Adipose tissue (tissue), 3 donors: ENCODE measurements at regions not wholly inside any gene's neighbourhood (a gene's known extent, or its start where the extent isn't known, plus 50 kb on each side); places are given as distances from the start of the nearest gene placed in this dataset.
"Not testable (repeated sequence)": the region's sequence is repeated elsewhere in the genome, so short reads cannot be mapped to it uniquely, and the experiment has no call there.

Experiments used
- H3K27ac ChIP-seq: one replicate; pipeline ENCODE4 v1.5.1; 2013; ENCODE audit warnings: low read depth, low read length
- WGBS, 3 donors: extraction: QIAGEN DNeasy Blood & Tissue Kit; methylation state at CpG; one replicate each; pipeline ENCODE4 v1.1.7; 2013; 5-methylcytosine and 5-hydroxymethylcytosine counted together
- donor health status: healthy with polysubstance abuse.
- donor health status: Bipolar disorder and iron deficiency.
- donor health status: healthy.

DNA sequence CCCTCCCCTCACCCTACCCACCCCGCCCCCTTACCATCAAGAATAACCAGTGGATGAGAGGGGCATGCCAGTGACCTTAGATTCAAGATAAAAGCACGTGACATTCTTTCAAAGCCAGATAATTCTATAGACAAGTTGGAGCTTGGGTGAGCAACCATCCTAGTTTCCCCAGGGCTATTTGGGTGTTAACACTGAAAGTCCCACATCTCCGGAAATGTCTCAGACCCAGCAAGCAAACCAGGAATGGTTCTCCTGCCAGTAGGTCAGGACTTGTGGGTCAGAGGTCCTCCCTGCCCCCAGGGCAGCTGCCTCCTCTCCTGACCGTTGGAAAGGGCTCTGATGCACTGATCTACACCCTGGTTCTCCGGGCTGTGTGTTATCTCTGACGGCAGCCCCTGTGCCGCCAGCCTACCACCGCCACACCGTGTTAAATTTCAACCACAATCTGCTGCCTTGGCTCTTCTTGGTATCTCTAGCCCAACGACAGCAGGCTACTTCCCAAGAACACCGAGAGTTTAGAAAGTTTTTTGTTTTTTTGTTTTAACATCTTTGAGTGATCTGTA lies 287.0 kb downstream of the BCL2L11 start:
- 43 to 69% (median 60%) methylated on average over 1 of the region's 11 CpGs for WGBS, 3 donors
- H3K27ac ChIP-seq: not testable (repeated sequence)

DNA sequence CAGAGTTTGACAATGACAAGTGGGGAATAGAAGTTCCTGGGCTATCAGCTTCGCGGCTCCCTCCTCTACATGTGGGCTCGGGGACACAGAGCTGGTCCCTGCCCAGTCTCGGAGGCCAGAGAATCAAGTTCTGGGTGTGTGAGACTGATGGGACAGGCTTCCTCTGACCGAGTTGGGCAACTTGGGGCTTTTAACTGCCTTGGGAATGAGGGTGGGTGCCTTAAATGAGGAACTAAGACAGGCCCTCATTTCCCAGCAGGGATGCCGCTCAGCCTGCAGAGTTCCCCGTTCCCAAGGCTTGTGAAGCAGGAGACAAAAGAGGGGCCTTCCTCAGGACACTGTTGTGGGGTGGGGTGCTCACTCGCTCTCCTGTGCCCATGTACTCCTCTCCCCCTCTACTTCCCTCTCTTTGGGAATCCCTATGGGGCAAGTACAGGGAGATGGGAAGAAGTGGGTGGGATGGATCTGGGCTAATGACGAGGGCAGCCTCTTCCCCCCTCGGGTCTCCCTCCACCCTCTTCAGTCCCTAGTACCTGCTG lies 290.2 kb downstream of the BCL2L11 start:
- 23 to 90% (median 60%) methylated on average over 1 to 3 of the region's 10 CpGs for WGBS, 3 donors
- H3K27ac ChIP-seq: not testable (repeated sequence)

DNA sequence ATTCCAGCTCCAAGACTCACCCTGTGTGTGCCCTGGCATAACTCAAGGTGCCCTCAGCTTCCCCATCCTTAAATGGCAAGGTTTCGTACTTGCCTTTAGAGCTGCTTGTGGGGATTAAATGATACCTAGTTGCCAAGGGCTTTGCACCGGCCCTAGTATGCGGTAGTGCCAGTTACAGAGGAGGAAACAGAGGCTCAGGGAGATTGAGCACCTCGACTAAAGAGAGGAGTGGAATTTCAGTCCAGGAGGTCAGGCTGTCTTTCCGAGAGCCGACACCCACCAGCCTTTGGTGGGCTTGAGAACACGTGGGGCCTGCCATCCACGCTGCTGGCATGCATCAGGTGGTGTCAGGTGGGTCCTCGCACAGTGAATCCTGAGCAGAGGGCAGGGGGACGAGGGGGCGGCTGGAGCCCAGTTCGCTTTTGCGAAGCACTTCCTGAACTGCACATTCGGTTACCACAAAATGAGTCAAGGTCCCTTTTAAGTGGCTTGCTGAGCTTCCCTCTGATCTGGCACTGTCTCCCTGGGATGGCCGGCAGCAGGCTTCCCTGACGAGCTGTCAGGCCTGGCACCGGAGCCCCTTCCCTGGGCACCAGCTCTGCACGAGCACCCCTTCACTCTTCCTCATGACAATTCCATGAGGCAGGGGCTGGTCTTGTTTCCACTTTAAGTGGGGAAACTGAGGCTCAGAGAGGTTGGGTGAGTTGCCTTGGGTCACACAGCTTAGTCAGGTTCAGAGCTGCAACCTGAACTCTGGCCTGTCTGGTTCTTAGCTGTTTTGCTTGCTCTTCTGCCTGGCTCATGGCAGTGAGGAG lies 291.4 kb downstream of the BCL2L11 start:
- H3K27ac ChIP-seq: not testable (repeated sequence)
- WGBS, 3 donors: 65 to 93% (median 79%) methylated on average over 6 to 12 of the region's 18 CpGs

DNA sequence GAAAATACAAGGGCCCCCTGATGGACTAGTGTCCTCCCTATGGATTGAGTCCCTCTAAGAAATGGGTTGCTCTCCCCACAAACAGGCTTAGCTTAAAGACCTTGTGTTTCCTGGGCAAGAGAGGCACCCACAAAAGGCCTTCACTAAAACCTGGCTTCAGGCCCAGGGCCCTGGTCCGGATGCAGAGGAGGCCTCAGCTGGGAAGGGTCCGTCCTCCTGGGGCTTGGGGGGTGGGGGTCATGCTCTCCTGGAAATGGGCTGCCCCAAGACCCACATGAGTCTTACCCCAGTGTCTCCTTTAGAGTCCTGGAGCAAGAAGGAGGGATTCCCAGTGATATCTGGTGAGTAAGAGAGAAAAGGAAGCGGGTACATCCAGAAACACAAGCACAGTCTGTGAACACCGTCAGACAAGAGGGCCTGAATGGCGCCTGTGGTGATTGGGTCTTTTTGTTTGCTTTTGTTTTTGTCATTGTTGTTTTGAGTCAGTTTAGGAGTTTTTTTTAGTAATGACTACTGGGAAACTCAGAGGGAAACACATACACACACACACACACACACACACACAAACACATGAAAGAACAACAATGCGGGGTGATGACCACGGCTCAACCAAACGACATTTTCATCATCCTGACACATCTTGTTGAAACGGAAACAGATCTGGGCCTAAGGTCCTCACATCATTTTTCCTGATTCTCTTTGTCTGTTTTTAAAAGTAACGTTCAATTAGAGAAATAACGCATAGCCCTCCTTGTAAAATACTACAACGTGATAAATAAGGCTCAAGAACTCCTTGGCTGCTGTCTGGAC lies 292.3 kb downstream of the BCL2L11 start:
- 56 to 87% (median 61%) methylated on average over 12 of the region's 12 CpGs for WGBS, 3 donors
- H3K27ac ChIP-seq: not testable (repeated sequence)

DNA sequence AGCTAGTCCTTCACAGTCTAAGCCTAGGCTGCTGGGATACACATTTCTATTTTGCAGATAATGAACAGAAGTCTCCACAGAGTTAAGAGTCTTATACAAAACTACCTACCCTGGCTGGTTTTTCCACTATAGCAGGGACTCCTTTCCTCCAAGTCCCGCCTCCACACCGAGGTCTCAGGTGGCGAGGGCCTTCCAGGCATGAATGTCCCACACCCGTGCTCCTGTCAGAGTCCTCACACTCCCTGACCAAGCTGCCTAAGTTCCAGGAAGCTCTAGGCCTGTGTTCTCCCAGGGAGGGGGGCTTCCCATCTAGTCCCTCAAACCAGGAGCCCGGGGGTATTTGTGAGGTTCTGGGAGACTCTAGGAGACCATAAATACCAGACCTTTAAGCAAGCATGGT lies 293.2 kb downstream of the BCL2L11 start:
- 56 to 83% (median 77%) methylated on average over 5 of the region's 5 CpGs for WGBS, 3 donors

DNA sequence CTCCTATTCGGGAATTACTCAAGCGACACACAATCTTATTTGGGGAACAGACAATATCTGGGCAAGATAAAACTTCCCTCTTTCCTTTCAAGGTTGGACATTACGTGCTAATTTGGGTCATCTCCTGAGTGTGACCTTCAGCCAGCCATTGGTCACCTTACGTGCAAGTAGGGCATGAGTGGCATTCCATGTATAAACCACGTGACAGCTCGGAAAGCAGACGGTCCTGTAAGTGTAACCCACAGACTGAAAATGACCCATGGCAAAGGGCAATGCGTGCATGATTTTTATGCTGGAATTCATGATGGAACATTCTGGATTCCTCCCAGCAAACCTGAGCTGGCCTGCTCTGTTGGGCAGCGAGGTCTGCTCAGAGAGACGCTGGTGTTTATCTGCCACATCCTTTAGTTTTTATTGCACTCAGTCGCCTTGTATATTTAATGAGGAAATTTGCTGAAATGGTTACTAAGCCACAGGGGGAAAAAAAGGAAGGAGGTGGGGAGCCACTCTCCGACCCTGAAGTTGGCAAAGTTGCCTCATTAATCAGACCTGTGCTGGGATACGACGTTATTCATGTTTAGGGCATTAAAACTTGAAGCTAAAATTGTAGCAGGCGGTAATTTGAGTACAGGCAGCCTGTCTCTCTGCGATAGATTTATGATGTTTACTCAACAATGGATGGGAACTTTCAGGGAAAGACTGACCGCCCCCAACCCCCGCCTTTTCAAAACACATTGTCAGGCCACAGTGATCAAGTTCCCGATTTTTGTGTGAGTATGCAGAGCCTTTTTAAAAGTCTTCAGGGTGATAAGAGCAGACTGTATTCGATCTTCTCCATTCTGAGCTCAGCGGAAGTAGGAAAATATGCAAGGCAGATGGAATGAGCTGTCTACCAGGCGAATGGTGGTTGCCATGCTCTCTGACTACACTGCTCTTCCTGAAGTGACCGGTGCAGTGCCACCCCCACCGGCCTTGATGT lies 295.3 kb downstream of the BCL2L11 start:
- H3K27ac ChIP-seq: not testable (repeated sequence)
- WGBS, 3 donors: 47 to 52% (median 50%) methylated on average over 11 to 14 of the region's 24 CpGs

More for the DNA sequence above, 293.2 kb downstream of the BCL2L11 start:
- H3K27ac ChIP-seq: not testable (repeated sequence)

DNA sequence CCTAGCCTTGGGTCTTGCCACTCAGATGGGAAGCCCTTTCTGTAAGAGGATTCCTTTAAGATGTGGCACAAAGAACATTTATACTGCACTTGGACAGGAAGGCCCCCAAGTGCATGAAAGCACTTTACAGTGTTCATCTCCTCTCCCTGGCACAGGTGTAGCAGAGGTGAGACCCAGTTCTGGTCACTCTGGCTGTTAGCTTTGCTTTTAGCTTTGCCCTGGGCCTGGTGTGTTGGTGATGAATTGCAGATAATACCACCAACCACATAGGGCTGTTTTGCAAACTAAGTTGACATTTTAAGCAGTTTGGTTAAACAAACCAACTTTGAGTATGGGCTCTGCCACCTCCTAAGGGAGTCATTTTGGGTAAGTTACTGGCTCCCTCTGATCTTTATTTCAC lies 296.3 kb downstream of the BCL2L11 start:
- H3K27ac ChIP-seq: not testable (repeated sequence)

DNA sequence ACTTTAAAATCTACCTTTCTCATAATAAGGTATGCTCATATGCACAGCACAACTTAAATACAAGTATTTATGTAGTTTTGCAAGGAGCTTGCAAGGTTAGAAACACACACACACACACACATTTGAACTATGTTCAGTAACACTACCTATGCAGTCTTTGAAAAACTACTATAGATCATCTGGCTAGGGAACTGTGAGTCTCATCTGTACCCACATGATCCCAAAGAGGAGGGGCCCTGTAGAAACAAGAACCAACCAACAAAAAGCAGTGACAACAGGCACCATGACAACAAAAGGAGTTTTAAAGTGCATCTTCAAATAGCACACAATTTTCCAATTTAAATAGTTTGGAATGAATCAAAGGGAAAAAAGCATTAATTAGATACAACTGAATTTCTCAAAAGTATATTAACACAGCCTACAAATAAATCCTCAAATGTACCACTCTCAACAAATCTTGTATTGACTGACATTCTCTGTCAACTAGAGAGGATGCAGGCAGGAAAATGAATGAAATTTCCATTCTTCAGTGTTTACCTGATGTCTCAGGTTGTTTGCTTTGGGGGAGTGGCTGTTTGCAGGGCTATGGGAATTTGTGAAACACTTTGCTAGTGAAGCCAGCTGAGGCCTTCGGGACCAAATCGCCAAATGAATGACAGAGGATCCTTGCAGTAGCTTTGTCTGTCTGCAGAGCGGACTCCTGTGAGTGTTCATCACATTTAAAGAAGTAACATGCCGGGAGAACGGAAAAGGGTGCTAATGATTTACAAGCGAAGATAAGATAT lies 297.6 kb downstream of the BCL2L11 start:
- H3K27ac ChIP-seq: not testable (repeated sequence)
- WGBS, 3 donors: 15 to 81% (median 67%) methylated on average over 2 to 3 of the region's 6 CpGs

DNA sequence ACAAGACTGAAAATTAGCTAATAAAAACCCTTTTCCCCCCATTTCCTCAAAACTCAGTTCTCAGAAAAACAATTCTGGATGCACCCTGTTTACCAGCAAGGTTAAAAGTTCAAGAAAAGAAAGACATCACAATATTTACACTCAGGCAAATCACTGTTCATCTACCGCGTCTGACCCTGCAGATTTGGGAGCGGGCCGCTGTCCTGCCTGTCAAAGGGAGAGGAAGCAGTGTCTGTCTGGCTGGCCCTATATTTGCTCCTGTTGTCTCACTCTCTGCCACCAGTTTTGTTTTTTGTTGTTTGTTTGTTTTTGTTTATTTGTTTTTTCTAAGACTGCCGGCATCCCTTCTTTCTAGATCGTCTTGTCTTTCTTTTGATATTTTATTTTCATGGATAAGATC lies 299.4 kb downstream of the BCL2L11 start:
- 73 to 94% (median 87%) methylated on average over 4 of the region's 6 CpGs for WGBS, 3 donors
- H3K27ac ChIP-seq: not testable (repeated sequence)

DNA sequence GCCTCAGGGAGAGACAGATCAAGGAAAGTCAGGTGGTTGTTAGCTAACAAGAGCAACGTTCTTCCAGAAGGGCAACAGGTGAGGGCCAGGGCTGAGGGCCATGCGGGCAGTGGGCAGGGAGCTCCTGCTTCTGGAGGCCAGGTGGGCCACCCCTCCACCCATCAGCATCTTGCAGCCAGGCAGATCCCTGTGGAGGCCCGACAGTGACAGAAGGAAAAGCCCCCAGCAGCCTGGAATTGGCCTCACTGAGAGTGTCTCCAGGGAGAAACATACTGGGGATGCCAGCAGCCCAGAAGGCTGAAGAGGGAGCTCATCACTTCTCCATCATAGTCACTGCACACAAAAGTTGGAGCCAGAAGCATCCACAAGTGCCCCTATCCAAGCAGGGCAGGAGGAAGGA lies 300.1 kb downstream of the BCL2L11 start:
- 80 to 91% (median 85%) methylated on average over 2 to 3 of the region's 3 CpGs for WGBS, 3 donors
- H3K27ac ChIP-seq: not testable (repeated sequence)

DNA sequence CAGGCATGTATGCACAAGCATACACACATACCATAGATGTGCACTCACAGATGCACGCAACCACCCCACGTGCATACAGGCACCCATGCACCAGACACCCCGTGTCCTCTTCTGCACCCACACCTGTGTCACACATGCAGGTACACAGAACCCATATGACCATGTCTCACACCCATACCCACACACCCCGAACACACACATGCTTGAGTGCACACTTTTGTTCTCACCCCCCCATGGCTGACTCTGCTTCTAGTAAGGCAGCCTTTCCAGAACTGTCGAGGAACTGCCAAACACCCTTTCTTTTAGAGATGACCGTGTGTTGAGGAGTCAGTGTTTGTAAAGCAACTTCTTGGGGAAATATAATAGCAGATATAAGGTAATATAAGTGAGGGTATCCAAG lies 301.2 kb downstream of the BCL2L11 start:
- H3K27ac ChIP-seq: not testable (repeated sequence)
- 95 to 99% (median 96%) methylated on average over 3 to 4 of the region's 6 CpGs for WGBS, 3 donors

DNA sequence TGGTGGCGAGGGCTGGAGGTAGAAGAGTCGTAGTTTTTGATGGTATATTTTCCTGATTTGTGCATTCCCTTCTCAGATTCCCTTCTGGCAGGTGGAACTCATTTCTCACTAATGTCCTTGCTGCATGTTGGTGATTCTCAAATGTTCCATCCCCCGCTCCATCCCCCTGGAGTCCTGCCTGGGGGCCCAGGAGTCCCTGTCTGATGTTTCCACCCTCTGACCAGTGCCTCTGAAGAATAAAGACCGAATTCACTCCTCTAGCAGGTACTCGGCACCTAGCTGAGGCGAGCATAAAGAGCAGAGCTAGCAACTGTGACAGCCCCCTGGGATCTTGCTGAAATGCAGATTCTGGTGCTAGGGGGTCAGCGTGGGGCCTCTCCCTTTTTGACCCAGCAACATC lies 301.8 kb downstream of the BCL2L11 start:
- H3K27ac ChIP-seq: not testable (repeated sequence)
- 90 to 98% (median 94%) methylated on average over 7 of the region's 7 CpGs for WGBS, 3 donors

DNA sequence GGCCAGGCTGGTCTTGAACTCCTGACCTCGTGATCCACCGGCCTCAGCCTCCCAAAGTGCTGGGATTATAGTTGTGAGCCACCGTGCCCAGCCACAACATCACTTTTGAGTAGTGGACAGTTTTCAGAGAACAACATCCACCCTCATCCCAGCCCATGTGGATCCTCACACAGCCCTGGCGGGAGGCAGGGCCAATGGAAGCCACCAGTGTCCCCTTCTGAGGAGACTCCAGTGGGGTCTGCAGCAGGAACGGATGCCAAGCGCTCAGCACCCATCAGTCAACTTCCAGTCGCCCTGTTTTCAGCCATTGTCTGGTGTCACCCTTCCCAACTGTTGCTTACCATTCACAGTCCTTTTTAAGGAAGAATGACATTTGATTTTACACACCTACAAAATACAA lies 302.5 kb downstream of the BCL2L11 start:
- H3K27ac ChIP-seq: not testable (repeated sequence)
- WGBS, 3 donors: 89 to 96% (median 92%) methylated on average over 7 of the region's 7 CpGs

DNA sequence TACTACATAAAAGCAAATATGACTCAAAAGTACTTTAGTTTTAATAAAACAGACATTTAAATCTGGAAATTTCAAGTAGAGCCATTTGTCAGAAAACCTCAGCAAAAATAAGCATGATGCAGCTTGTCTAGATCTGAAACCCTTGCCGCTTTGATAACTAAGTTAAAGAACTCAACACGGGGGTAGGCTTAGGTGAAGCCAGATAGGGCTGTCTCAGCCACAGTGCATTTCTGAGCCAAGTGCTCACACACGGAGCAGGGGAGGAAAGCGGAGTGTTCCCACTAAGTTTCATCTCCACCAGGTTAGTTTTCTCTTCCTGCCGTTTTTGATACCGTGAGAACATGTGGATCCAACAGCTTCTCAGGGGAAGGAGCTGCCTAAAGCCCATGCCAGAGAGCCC lies 303.5 kb downstream of the BCL2L11 start:
- 81 to 100% (median 90%) methylated on average over 2 to 3 of the region's 6 CpGs for WGBS, 3 donors
- not testable (repeated sequence) for H3K27ac ChIP-seq

DNA sequence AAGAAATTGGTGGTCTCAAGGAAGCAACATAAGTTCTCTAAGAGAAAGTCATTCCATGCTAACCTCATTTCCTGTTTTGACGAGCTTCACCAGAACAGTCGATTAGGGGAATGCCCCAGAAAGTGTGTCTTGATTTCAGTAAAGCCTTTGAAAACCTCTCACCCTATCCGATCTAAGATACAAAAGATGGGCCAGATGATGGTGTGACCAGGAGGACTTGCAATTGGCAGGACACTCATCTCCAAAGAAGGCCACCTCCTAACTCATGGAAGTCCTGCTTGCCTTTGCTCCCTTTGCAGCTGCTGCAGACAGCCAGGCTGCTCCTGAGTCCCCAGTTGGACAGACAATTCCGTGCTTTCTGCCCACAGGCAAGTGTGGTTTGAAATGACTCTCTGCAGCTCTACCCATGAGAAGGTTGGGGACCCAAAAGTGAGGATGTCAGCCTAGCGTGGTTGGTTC lies 304.2 kb downstream of the BCL2L11 start:
- 55 to 80% (median 64%) methylated on average over 3 of the region's 5 CpGs for WGBS, 3 donors
- not testable (repeated sequence) for H3K27ac ChIP-seq

DNA sequence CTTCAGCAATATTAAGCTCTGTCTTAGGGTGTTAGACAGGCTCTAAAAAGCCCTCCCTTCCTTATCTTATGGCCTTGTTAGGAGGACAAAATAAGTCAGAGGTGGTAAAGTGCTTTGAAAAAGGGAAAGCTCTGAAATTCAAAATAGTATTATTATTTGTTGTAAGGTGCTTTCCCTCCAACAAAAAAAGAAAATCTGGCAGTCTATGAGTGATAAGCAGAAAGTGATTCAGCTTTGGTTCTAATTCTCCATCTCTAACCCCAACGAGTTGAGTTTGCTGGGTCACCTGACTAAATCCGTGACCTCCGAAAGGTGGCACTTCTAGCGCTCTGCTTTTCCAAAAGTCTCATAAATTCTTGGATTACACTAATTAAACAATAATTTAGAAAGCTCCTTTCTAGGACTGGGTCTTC lies 305.1 kb downstream of the BCL2L11 start:
- WGBS, 3 donors: 87 to 96% (median 95%) methylated on average over 4 of the region's 4 CpGs
- H3K27ac ChIP-seq: not testable (repeated sequence)

DNA sequence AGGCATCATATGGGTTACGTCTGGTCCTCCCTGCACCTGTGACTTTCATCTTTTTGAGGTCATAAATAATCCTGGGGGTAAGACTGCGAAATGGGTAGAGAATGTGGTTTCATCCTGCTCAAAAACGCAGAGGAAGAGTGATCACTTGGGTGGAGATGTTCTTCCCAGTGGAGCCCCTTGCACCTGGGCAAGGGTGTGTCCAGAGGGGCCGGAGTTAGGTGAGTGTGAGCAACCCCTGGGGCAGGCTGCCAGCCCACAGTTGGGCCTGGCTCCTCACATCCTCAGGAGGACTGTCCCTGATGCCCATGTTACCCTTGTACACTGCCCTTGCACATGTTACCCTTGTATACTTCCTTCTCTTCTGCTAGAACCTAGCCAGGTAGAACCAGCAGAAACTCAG lies 306.6 kb downstream of the BCL2L11 start:
- not testable (repeated sequence) for H3K27ac ChIP-seq
- 86 to 96% (median 93%) methylated on average over 4 of the region's 4 CpGs for WGBS, 3 donors
